ENCODE measurements at regions not wholly inside any gene's neighbourhood (a gene's known extent, or its start where the extent isn't known, plus 50 kb on each side); places are given as distances from the start of the nearest gene placed in this dataset.

DNA sequence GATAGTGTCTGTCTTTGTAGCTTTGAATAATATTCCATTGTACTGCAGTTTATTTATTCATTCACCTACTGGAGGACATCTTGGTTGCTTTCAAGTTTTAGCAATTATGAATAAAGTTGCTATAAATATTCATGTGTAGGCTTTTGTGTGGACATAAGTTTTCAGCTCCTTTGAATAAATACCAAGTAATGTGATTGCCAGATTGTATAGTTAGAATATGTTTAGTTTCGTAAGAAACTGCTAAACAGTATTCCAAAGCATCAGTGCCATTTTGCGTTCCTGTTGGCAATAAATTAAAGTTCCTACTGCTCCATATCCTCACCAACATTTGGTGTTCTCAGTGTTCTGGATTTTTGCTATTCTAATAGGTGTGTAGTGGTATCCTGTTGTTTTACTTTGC lies 311.7 kb upstream of the FMN2 start:
- no peak for DNase-seq (ENCODE audit: low read depth, low spot score)

- no peak for DNase-seq (ENCODE audit: low read depth, low spot score)
Measured at GRCh38 chr1:239784896-239785295, 306.8 kb upstream of the FMN2 start.

DNA sequence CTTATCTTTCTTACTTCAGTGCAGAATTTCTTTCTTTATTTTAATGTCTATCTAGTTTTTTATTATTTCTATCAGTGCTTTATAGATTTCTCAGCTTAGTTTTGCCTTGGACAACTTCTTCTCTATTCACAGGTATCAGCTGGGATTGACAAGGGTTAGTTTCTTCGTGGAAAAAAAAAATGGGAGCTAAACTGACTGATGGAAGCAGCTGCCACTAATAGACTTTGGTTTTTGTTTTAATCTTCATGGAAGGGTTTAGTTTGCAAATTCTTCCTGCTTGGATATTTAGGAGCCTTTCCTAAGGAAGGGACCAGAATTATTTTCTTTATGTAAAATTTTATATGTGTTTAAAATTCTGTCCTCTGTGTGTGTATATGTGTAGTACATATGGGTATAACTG lies 306.1 kb upstream of the FMN2 start:
- no peak for DNase-seq (ENCODE audit: low read depth, low spot score)

DNA sequence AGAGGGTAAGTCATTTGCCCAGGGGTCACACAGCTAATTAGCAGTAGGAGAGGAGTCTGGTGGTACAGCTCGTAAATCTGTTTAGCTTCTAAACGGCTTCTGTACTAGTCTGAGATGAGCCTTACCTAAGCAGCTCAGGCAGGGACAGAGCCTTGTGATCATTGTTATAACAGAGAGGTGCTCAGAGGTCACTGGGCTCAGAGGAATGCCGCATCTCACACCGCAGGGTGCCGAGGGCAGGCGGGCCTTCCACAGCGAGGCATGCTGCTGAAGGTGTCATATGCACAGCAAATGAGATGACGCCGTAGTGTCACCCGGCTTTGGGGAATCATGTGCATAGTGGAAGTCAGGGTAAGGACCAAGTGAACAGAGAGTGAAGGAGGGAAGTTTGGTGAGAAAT lies 305.2 kb upstream of the FMN2 start:
- no peak for DNase-seq (ENCODE audit: low read depth, low spot score)

DNA sequence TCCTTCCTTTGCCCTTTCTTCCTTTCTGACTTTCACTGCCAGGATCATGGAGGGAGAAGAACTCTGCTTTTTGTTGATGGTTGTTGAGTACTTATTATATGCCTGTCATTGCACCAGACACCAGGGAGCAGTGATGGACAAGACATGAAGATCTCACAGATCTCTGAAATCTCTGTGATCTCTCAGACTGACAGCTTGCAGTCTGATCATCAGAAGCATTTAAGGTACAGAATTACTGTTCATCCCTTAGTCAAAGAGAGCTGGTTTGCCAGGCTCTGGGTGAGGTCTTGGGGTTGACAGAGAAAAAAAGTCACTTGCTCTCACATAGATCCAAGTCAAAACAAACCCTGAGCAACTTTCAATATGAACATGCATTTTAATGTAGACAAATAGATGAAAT lies 299.5 kb upstream of the FMN2 start:
- no peak for DNase-seq (ENCODE audit: low read depth, low spot score)

GRCh38 chr1:239795304-239795703 lies 296.4 kb upstream of the FMN2 start:
- DNase-seq (ENCODE audit: low read depth, low spot score) = no peak

GRCh38 chr1:239799617-239800016 lies 292.1 kb upstream of the FMN2 start:
- no peak for DNase-seq (ENCODE audit: low read depth, low spot score)

DNA sequence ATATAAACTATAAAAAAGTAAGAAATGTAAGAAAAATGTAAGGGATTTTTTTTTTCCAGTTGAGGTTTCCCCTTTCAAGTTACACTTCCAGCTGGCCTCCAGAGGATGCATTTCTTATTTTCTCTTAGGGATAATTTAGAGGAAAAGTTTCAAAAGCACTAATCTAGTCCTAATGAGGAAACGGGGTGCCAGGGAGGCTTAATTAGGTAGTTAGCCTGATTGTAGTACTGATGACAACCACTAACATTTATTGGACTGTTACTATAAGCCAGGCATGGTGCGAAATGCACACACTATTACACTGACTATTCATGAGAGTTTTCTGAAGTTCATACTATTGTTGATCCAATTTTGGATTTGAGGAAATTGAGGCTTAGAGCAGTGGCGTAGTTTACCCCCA lies 290.8 kb upstream of the FMN2 start:
- no peak for DNase-seq (ENCODE audit: low read depth, low spot score)

DNA sequence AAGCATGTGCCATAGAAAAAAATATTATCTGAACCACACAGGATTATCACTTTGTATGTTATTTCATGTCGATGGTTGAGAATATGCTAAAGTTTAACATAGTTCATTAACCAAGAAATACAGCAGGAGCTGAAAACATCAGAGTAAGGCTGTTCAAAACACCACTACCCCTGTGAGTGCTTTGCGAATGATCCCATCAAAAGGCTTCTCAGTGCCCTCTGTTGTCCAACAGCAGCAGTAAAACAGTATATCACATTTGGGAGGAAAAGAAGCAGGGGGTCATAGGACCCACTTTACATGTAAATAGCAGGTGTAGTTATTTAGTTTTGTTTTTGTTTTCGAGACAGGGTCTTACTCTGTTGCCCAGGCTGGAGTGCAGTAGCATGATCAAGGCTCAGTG lies 289.4 kb upstream of the FMN2 start:
- DNase-seq (ENCODE audit: low read depth, low spot score) = no peak

DNA sequence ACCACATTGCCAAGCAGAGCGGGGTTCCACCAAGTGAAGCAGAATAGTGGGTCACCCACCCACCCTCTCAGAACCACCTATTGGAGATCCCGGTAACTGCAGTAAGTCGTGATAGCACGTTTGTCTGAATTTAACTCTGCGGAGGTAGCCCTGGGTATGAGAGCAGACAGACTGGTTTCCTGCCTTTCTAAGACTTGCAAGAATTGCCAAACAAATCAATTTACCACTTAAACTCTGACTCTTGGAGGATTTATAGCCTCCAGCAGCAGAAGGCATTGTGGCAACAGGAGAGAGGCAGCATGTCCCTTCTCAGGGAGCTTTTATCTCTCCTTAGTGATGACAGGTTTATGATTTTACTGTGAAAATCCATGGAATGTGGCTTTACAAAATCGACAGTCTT lies 287.9 kb upstream of the FMN2 start:
- DNase-seq (ENCODE audit: low read depth, low spot score) = no peak

- no peak for DNase-seq (ENCODE audit: low read depth, low spot score)
Measured at GRCh38 chr1:239804266-239804665, 287.4 kb upstream of the FMN2 start.

DNA sequence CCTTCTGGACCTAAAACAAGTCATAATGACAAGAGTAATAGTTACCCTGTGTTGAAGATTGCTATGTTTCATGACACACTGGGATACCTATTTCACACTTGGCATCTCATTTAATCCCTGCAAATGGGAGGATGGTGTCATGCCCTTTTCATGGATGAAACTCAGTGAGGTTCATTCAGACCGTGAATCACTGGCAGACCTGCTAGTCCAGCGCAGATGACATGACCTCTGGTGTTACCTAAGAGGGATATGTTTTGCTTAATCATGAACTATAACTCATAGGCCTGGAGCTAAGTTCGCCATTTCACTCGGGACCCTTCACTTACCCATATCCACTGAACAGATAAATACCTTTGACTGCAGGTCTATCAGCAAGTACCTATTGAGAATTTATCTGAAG lies 286.6 kb upstream of the FMN2 start:
- DNase-seq (ENCODE audit: low read depth, low spot score) = no peak

DNA sequence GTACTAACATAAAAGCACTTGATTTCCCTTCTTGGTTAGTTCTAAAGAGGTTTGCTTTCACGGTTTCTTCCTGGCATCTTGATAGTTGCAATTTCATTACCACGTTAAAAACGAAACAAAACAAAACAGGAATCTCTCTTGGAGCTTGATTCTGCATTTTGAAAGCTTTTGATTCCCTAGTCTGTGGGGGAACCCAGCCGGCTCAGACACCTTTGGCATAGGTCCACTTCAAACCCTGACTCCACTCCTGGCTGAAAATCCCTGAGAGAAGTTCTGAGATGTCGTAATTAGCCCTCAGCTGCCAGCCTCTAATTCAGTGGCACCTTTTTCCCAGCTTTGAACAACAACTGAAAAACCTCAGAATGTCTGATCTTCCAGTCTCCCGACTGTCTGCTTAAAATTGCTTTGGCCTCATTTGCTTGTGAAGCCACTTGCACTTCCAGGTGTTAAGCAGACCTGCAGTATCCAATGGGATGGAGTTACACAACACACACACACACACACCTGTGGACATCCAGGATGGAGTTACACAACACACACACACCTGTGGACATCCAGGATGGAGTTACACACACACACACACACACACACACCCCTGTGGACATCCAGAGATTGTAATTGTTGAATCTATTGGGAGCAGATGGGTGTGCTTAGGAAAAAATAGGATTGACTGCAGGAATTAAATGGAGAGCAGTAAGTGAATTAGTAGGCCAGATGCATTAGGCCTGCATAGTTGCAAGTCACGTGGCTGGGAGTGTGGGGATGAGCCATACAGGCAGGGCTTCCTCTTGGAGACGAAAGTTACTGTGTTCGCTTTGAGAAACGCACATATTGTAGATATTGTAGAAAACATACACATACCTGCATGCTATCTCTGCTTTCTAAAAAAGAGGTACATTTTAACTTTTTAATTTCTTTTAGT lies 285.6 kb upstream of the FMN2 start:
- DNase-seq (ENCODE audit: low read depth, low spot score) = no peak

DNA sequence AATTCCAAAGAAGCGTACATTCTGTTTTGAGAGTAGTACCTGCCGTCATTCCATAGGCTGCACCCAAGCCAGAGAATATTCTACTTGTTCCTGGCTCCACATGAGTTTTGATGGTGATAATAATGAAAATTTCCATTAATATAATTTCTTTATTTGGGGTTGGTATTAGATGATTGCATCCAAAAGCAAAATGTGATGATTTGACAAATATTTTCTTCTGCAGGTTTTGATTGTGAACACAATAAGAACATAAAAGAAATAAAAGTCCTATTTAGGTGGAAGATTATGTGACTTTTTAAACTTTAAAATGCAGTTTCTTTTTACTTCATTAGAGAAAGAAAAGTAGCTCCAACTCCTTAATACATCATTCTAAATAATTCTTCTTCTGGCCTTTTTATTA lies 284.8 kb upstream of the FMN2 start:
- DNase-seq (ENCODE audit: low read depth, low spot score) = no peak

DNA sequence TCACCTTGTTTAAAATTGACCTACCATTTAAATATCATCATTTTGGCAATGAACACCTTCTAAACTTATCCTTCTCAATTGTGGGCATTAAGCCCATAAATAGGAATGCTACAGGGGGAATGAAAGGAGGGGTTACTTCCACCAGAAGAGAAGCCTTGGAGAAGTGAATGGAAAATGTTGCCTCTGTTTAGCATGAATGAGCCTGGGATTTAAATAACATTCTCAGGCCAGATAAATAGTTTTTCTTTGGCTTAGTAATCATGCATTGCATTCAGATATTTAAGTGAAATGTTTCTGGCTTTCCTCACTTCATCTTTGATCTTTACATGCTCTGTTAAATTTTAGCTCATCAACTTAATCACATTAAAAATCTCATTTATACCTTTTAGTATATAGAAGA lies 284.3 kb upstream of the FMN2 start:
- DNase-seq (ENCODE audit: low read depth, low spot score) = no peak

- DNase-seq (ENCODE audit: low read depth, low spot score) = no peak
Measured at GRCh38 chr1:239810061-239810481, 281.6 kb upstream of the FMN2 start.

GRCh38 chr1:239811211-239811885 lies 280.3 kb upstream of the FMN2 start:
- DNase-seq (ENCODE audit: low read depth, low spot score) = no peak

DNA sequence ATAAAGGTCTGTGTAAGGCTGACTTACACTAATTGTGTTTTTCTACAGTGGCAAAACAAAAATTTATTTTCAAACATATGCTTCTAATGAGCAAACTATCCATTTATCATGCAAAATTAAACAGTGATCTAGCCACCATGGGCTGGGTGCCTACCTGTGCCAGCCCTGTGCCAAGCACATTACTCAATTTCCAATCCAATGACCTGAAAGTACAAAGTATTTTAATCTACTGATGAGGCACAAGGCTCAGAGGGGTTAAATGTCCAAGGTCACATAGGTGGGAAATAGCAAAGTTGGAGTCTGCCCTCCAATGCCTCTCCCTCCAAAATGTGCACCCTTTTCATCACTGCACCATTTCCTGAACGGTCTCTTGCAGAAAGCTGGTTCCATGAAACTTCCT lies 279.1 kb upstream of the FMN2 start:
- DNase-seq (ENCODE audit: low read depth, low spot score) = no peak

DNA sequence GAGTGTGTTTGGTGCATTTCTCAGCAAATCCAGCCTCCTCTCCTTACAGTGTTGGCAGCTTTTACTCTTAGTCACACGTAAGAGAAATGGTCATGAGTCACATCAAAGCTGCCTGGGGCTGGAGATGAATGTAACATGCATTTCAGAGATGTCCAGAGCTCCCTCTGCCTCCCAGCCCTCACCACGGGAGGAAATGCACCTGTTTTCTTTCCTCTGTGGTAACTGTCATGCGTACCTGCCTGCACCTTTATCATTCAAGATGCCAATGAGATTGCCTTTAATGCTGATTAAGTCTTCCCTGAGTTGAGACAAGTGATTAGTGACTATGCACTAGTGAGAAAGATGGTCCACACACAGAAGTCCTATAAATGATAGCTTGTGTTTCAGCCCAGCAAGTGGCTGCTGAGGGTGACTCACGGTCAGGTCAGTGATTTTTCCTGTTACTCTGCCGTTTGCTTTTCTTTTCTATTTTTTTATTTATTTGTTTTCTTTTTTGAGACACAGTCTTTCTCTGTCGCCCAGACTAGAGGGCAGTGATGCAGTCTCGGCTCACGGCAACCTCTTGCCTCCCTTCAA lies 277.3 kb upstream of the FMN2 start:
- no peak for DNase-seq (ENCODE audit: low read depth, low spot score)

DNA sequence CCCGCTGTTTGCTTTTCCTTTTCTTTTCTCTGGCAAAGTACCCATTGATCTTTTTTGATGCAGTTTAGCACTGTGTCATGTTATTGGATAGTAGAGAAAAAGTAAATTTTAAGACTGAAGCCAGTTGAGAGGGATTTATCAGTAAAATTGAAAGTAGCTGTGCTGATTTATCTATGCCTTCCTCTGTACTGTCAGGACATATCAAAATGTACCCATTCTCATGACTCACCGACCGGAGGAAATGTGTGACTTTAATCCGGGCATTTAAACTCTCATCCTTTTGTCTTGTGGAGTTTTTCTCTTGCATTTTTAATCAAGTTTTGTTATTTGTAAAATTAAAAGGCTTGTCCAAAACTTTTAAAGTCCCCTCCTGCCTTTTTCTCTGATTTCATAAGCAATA lies 276.6 kb upstream of the FMN2 start:
- no peak for DNase-seq (ENCODE audit: low read depth, low spot score)

DNA sequence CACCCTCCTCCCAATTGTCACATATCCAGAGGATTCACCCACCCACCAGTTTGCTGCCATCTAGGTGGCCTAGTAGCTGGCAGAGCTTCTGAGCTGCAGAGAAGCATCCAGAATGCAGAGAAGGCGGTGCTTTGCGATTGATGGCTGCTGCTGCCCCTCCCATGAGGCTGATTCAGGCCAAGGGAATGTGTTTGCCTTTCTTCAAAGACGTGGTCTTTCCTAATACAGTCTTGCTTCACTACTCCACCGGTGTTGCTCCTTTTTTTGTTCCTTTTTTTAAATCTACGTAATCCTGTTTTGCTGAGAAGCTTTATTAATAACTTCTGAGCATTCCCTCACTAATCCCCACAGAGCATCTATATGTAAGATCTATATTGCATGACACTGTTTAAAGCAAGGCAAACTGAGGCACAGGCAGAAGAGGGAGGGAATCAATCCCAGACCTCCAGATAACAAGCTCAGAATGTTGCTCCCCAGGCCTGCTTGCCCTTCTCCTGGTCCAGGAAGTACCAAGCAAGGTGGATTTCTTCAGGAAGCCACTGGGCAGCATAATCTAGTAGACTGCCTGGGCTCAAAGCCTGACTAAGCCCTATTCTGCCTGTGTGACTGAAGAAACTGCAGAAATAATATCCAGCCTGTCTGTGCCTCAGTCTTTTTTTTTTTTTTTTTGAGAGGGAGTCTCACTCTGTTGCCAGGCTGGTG lies 275.5 kb upstream of the FMN2 start:
- no peak for DNase-seq (ENCODE audit: low read depth, low spot score)

DNA sequence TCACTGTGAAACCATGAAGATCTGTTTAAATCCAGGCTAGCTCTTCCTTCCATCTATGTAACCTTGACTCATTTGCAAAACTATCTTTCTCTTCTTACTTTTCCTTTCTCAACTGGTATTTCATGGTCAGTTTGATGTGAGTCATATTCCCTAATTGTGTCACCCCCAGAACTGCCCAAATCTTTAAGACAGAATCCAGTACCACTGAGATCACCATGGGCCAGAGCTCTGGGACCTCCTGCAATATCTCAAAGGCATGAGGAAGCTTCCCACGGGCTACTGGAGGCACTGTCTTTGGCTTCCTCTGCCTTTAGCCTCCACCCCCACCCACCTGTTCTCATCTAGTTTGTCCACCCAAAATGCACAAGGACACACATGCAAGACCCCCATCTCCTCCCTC lies 274.4 kb upstream of the FMN2 start:
- DNase-seq (ENCODE audit: low read depth, low spot score) = no peak
